AG04449 (cell line): ENCODE measurements at regions not wholly inside any gene's neighbourhood (a gene's known extent, or its start where the extent isn't known, plus 50 kb on each side); places are given as distances from the start of the nearest gene placed in this dataset.

Experiments used
- CTCF ChIA-PET: fragments of 350-600 bp; formaldehyde crosslinking; extraction: SDS; loops from one replicate; lab custom pipeline; 2021; ENCODE audit warnings: antibody characterized with exemption; lab: Yijun Ruan, JAX
- POLR2A ChIA-PET: fragments of 400-600, 350-600 bp; formaldehyde crosslinking; extraction: SDS; loops from one replicate; lab custom pipeline; 2020; ENCODE audit warnings: antibody characterized with exemption, inconsistent platforms; lab: Yijun Ruan, JAX
- DNase-seq: peaks from one replicate; pipeline ENCODE4 v3.0.0-alpha.2; 2010; ENCODE audit warnings: low read depth, low spot score
- H3K4me3 ChIP-seq: 2 replicates; pipeline ENCODE4 v1.5.1; 2011; ENCODE audit warnings: low read depth, mild to moderate bottlenecking, control low read depth, low read length
- TF ChIP-seq, protein P1 (sequence below): IDR thresholded peaks from one replicate; pipeline ENCODE4 v1.5.1; 2011; ENCODE audit warnings: mild to moderate bottlenecking, moderate library complexity, low read length, control low read depth, inconsistent platforms; ENCODE audit not compliant: insufficient read depth; ENCODE audit errors: missing control alignments

DNA sequence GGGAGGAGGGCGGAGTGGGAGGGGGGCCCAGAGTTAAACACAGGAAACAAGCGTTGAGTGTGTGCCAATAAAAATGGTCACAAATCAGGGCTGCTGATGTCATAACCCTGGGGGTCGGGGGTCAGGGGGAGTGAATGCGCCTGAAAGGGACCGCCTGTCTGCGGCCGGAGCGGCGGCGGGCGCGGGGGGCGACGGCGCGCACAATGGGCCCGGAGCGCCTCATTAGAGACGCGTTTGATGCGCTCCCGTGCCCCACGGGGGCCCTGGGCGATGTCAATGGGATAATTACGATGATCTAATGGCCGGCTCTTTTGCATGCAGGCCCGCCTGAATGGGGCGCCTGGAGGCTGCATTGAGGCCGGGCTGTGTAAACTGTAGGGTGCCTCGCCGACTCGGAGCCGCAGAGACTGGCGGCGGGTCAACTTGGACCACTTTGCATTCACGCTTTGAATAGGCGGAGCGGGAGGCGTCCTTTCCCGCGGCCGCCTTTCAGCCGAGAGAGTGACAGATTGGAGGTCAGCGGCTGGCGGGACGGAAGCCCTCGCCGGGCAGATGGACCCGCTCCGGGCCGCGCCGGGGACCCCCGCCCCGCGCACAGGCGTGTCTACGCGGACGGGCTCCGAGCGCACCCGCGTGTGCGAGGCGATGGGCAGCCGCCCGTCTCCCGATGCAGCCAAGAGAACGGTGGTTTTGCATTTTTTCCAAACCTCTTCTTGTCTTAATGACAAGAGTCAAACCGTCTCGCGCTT lies 296.1 kb downstream of the TFAP2C start:
- TF ChIP-seq, protein P1, sequence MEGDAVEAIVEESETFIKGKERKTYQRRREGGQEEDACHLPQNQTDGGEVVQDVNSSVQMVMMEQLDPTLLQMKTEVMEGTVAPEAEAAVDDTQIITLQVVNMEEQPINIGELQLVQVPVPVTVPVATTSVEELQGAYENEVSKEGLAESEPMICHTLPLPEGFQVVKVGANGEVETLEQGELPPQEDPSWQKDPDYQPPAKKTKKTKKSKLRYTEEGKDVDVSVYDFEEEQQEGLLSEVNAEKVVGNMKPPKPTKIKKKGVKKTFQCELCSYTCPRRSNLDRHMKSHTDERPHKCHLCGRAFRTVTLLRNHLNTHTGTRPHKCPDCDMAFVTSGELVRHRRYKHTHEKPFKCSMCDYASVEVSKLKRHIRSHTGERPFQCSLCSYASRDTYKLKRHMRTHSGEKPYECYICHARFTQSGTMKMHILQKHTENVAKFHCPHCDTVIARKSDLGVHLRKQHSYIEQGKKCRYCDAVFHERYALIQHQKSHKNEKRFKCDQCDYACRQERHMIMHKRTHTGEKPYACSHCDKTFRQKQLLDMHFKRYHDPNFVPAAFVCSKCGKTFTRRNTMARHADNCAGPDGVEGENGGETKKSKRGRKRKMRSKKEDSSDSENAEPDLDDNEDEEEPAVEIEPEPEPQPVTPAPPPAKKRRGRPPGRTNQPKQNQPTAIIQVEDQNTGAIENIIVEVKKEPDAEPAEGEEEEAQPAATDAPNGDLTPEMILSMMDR: no peak

DNA sequence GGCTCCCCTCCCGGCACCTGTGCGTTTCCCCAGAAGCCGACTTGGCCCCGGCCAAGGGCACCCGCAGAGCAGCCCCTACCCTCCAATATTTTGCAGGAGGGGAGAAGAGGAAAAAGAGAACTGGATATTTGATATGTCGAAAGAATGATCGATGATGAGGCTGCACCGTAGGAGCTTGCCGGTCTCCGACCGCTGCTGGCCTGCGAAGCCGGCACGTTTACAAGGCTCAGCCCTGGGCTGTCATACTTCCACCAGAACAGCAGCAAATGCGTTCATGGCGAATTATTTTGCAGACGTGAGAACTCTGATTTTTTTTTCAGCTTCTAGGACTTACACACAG lies 296.7 kb downstream of the TFAP2C start:
- no peak overlapping the region for H3K4me3 ChIP-seq
- ChIA-PET CTCF (no interaction called here), POLR2A (no interaction called here)
- DNase-seq: no peak
- TF ChIP-seq, protein P1: no peak

More for the DNA sequence above, 296.1 kb downstream of the TFAP2C start:
- H3K4me3 ChIP-seq: 0 out of 2 replicates have a peak overlapping the region, but pooled peaks have one; percentile 8
- POLR2A ChIA-PET: no interaction called here
- DNase-seq: no peak
- CTCF ChIA-PET: no interaction called here

DNA sequence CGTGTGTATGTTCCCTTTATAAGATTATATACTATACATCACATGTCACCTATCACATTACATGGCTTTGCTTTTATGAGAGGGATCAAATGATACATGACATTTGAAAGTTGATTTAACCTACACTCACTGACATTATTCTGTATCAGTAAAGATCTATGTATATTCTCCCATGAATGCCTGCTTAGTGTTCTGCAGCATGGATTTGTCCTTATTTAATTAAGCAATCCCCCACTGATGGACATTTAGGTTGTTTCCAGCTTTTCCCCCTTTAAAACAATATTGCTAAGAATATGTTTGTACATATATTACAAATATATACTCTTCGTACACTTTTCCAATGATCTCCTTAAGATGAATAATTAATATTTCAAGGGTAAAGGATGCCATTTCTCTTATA lies 297.4 kb downstream of the TFAP2C start:
- no peak for DNase-seq
- ChIA-PET CTCF (no interaction called here), POLR2A (interaction anchor here (0.5 kb wide), 1 partner anchor 278 kb away, joined by 3 read pairs; no protein-coding TSS in a partner anchor)
- no peak overlapping the region for H3K4me3 ChIP-seq
- TF ChIP-seq, protein P1: no peak

DNA sequence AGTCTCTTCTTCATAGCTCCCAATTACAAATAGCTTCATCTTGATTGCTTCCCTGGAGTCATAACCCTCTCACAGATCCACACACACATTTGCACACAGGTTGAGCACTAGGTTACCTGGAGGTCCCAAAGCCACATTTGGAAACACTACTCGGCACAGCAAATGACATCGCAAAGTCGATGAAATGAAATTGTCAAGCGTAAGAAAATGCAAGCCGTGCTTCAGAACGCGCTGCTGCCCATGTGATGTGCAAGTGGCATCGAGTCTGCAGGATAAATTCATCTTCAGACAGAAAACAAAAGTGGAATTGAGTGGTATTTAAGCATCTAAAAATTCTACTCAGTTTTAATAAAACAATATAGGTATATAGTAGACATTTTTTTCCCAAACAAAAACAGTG lies 298.0 kb downstream of the TFAP2C start:
- ChIA-PET POLR2A (no interaction called here), CTCF (no interaction called here)
- no peak overlapping the region for H3K4me3 ChIP-seq
- TF ChIP-seq, protein P1: no peak
- no peak for DNase-seq

DNA sequence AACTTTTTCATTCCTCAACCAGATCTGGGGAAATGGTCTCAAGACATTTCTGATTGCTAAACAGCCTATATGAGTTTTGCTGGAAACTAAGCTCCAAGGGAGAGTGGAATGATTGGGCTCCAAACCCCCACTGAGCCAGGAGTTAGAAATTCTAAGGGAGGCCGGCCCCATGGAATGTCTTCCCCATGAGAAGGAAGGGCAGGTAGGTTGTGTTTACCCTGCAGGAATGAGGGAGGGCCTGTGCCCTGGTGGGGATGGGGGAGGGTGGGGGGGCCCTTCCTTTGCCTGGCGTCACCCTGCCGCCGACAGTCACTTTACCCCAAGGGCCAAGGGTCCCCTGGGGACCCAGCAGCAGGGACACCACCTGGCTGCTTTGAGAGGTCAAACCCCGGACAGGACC lies 298.9 kb downstream of the TFAP2C start:
- CTCF ChIA-PET: no interaction called here

DNA sequence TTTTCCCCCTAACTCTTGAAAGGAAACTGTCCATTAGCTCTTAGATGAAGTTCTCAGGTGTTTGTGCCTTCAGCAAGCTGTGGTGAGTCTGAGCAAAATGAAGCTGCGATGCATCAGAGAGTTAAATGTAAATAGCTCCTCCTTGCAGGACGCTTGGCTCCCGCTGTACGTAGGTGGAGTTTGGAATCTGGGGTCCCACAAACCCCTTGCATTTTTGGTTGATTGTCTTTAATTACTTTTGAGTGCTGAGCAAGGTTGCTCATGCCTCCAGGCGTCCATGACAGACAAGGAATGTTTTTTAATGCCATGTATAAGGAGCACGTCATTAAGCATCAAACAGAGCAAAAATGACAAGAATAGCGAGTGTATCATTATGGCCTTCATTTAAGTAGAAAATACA lies 300.5 kb downstream of the TFAP2C start:
- DNase-seq: no peak
- ChIA-PET POLR2A (no interaction called here), CTCF (no interaction called here)
- TF ChIP-seq, protein P1: no peak
- H3K4me3 ChIP-seq: no peak overlapping the region

More for the DNA sequence above, 298.9 kb downstream of the TFAP2C start:
- TF ChIP-seq, protein P1: no peak
- DNase-seq: no peak
- H3K4me3 ChIP-seq: no peak overlapping the region
- POLR2A ChIA-PET: no interaction called here
